NCI-H526 (cell line): ENCODE measurements at regions not wholly inside any gene's neighbourhood (a gene's known extent, or its start where the extent isn't known, plus 50 kb on each side); places are given as distances from the start of the nearest gene placed in this dataset.
"Not testable (repeated sequence)": the region's sequence is repeated elsewhere in the genome, so short reads cannot be mapped to it uniquely, and the experiment has no call there.

ENCODE experiments used
- DNase-seq, 2 experiments: peaks; one replicate each; lab custom pipeline; 2025; lab: John Stamatoyannopoulos, UW

DNA sequence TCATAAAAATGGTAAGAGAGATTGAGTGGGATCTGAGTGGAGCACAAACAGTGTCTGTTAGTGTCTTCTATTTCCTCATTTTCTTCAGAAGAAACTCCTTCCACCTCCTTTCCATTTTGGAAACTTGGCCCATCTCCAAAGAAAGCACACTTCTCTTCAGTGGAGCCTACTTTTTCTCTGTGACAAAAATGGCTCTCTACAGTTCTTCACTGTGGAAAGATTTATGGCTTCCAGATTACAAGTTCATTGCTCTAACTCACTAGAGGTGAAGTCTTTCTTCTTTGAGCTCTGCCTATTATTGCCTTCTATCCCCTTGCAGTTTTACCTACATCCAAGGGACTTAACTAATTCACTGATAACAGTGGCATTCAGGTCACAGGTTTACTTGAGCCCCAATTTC lies 325.8 kb downstream of the ANTXR2 start:
- no peak for DNase-seq

DNA sequence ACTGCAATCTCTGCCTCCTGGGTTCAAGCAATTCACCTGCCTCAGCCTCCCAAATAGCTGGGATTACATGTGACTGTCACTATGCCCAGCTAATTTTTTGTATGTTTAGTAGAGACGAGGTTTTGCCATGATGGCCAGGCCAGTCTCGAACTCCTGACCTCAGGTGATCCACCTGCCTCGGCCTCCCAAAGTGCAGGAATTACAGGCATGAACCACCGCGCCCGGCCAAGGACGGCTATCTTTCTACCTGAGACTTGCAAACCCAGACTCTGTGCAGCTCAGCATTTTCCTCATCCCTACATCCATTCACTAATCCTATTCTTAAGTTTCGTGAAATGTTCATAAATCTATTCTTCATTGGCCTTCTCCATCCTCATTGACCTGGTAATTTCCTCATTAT lies 330.0 kb downstream of the ANTXR2 start:
- no peak for DNase-seq

- DNase-seq: no peak
Observed at GRCh38 chr4:79739912-79740311, 331.9 kb upstream of the GK2 start.

- DNase-seq: no peak
Observed at GRCh38 chr4:79723507-79723906, 315.5 kb upstream of the GK2 start.

- DNase-seq: no peak
Observed at GRCh38 chr4:79700356-79700755, 292.3 kb upstream of the GK2 start.

DNA sequence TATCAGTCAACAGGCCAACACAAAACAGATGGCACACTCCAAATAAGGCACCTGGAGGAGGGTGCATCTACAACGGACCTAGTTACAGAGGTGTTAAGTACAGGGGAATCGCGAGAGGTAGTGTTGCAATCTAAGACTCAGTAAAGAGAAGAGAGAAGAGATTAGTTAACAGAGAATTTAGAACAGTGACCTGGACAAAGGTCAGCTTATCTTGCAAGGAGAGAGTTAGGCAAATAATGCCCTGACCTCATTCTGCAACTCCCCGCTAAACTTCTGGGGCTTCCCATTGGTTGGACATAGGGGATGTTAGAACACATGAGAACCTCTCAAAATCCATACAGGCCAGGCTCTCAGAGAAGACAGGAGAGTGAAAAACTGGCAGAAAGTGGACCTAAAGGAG lies 289.4 kb upstream of the GK2 start:
- DNase-seq: no peak

DNA sequence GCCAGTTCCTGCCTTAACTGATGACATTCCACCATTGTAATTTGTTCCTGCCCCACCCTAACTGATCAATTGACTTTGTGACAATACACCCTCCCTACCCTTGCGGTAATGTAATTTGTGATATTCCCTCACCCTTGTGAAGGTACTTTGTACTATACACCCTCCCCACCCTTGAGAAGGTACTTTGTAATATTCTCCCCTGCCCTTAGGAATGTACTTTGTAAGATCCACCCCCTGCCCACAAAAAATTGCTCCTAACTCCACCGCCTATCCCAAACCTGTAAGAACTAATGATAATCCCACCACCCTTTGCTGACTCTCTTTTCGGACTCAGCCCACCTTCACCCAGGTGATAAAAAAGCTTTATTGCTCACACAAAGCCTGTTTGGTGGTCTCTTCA lies 288.5 kb upstream of the GK2 start:
- DNase-seq: not testable (repeated sequence)

- DNase-seq: no peak
Observed at GRCh38 chr4:79695848-79696247, 287.8 kb upstream of the GK2 start.

- DNase-seq: no peak
Observed at GRCh38 chr4:79689740-79690139, 281.7 kb upstream of the GK2 start.

DNA sequence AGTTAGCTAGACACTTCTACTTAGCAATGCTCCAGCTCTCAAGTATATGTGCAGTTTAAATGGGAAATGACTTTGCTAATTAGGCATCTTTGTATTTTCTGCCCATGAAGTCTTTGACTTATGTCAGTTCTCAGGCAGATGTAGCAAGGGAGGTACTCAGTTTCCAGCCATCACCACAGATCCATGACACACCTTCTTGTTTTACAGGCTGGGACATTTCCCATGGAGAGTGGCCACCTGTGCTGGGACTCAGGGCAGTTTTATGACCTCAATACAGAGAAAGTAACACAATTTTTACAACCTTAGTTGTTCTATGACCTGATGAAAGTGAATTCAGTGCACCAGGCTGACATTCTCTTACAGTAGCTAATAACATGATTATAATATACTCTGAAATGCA lies 280.7 kb upstream of the GK2 start:
- no peak for DNase-seq

GRCh38 chr4:79687006-79687405 lies 279.0 kb upstream of the GK2 start:
- no peak for DNase-seq

DNA sequence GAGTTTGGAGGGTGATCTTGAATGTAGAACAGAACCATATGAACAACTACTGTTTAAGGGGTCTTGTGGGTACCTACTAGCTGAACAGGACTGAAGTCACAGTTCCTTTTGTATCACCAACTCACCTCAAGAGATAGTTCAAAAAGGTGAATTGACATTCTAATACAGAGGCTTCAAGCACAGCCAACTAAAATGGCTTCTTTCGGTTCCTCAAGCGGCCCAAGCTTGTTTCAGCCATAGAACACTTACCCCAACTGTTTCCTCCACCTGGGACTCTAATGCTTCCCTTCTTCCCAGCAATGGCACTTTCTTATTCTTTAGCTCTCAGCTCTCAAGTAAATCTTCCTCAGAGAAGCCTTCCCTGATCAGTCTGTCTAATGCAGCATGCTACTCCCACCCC lies 277.5 kb upstream of the GK2 start:
- DNase-seq: no peak

GRCh38 chr4:79684516-79684915 lies 276.5 kb upstream of the GK2 start:
- DNase-seq: no peak

GRCh38 chr4:79682801-79683530 lies 274.9 kb upstream of the GK2 start:
- no peak for DNase-seq

- DNase-seq: no peak
Observed at GRCh38 chr4:79682161-79682560, 274.1 kb upstream of the GK2 start.

DNA sequence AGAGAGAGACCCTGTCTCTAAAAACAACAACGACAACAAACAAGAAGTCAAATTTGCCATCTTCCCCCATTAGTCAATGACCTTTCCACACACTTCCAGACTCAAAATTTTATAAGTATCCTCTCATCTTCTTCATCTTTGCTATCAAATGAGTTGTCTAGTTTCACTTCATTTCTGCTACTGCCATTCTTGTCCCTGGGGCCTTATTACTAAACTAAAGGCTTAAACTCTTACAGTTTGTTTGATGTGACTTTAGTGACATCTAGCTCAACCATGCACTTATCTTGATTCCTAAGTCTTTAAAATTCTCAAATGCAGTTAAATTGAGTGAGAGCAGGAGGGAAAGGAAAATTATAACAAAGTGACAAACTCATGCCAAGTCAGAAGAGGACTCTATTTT lies 271.8 kb upstream of the GK2 start:
- DNase-seq: no peak

- DNase-seq: no peak
Observed at GRCh38 chr4:79678472-79679202, 270.6 kb upstream of the GK2 start.

DNA sequence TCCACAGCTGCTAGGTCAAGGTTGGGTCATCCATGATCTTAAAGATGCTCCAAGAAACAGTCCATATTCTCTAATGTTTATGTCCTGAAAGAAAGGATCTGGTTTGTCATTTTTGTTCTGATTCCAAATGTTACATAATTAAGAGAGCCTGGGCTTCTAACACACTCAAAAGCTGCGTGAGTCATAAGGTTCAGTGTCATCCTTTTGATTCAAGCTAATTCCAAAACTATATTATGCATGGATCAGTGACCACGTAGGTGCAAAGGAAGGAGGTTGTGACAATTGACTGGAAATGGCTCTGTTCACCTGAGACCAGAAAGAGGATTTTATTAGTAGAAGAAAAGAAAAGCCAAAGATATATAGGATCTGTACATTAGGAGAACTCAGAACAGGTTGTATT lies 268.7 kb upstream of the GK2 start:
- no peak for DNase-seq

- DNase-seq: not testable (repeated sequence)
Observed at GRCh38 chr4:79674906-79675305, 266.9 kb upstream of the GK2 start.

DNA sequence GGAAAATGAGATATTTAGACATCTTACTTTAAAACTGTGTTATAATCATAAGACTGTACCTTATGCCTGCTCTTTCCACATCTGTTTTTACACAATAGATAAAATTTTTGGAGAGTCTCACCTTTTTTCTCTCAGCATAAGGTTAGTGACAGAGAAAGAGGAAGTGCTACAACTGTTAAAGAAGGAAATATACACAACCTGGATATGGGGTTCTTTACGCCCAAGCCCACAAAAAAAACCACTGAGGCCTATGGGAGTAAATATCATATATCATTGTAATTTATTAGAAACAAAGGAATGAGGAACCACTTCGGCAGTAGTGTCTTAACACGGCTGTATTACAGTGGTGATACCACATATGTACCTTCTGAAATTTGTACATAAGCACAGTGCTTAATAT lies 265.9 kb upstream of the GK2 start:
- no peak for DNase-seq

- no peak for DNase-seq
Observed at GRCh38 chr4:79673377-79673776, 265.3 kb upstream of the GK2 start.

DNA sequence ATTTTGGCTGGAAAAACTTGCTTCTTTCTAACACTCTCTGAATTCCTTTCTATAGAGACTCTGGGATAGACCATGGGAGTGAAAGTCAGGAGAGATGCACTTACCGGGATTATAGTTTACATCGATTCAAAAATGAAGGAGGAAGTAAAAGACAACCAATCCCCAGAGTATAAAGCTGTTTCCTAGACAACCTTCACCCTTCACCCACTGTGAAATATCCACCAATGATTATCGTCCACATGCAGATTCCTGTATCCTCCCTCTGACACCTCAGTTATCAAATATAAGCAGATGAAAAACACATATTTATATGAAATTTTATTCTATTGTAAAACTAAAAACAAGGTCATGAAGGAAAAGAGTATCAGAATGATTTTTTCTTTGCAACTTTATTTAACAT lies 258.8 kb upstream of the GK2 start:
- no peak for DNase-seq

DNA sequence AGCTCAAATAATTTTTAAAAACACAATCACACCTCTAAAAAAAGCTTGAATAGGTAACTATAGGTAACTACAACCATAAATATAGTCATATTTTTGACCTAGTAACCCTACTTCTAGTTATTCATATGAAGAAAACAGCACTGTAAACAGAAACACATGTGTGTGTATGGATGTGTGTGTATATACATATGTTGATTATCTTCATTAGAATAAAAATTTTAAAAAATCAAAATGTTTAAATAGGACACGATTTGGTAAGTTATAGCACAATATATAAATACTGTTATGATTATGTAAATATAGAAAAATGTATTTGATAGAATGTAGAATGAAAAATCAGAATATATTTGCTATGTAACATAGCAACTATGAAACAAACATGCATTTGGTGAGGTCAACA lies 258.1 kb upstream of the GK2 start:
- DNase-seq: no peak

GRCh38 chr4:79663865-79664264 lies 255.8 kb upstream of the GK2 start:
- no peak for DNase-seq
